ENCODE measurements at regions not wholly inside any gene's neighbourhood (a gene's known extent, or its start where the extent isn't known, plus 50 kb on each side); places are given as distances from the start of the nearest gene placed in this dataset.

GRCh38 chr9:124198948-124199347, 58.8 kb upstream of the NEK6 start:
- H4K20me1 ChIP-seq (ENCODE audit: insufficient read depth, poor library complexity, severe bottlenecking) = no peaks in the 10 kb centered on the region
- H3K27ac ChIP-seq = no peak overlapping the region
- H3K4me2 ChIP-seq = no peak overlapping the region
- no peaks in the 10 kb centered on the region for H3K9me3 ChIP-seq (ENCODE audit: low read depth)
- no peaks in the 10 kb centered on the region for H3K36me3 ChIP-seq (replicated peaks; ENCODE audit: insufficient read depth, low read depth)
- 90% methylated on average over 4 of the region's 4 CpGs for WGBS (ENCODE audit: low lambda C conversion rate, missing lambda C conversion rate)
- no peak overlapping the region for H2AFZ ChIP-seq
- DNase-seq (ENCODE audit: low spot score) = no peak
- no peak overlapping the region for H3K4me3 ChIP-seq
- no peaks in the 10 kb centered on the region for H3K9me2 ChIP-seq (replicated peaks; ENCODE audit: insufficient read depth)
- no peaks in the 10 kb centered on the region for H3K79me2 ChIP-seq
- TF ChIP-seq CTCF (IDR thresholded peaks at IDR 0.05; ENCODE audit: poor library complexity) (no peak), EZH2 (IDR thresholded peaks at IDR 0.05; ENCODE audit: borderline replicate concordance) (no peak), EZH2phosphoT487 (IDR thresholded peaks at IDR 0.05; ENCODE audit: low read depth, severe bottlenecking, unreplicated experiment) (no peak)
- no peaks in the 10 kb centered on the region for H3K4me1 ChIP-seq (ENCODE audit: insufficient read depth)
- H3K27me3 ChIP-seq = no peaks in the 10 kb centered on the region

GRCh38 chr9:124199474-124199873, 58.3 kb upstream of the NEK6 start:
- DNase-seq (ENCODE audit: low spot score) = no peak
- Histone ChIP-seq H3K79me2 (no peaks in the 10 kb centered on the region), H3K27ac (no peak overlapping the region), H2AFZ (no peak overlapping the region), H3K9me2 (replicated peaks; ENCODE audit: insufficient read depth) (no peaks in the 10 kb centered on the region), H3K4me1 (ENCODE audit: insufficient read depth) (no peaks in the 10 kb centered on the region), H4K20me1 (ENCODE audit: insufficient read depth, poor library complexity, severe bottlenecking) (no peaks in the 10 kb centered on the region), H3K27me3 (no peaks in the 10 kb centered on the region), H3K9me3 (ENCODE audit: low read depth) (no peaks in the 10 kb centered on the region), H3K36me3 (replicated peaks; ENCODE audit: insufficient read depth, low read depth) (no peaks in the 10 kb centered on the region), H3K4me2 (no peak overlapping the region), H3K4me3 (no peak overlapping the region)
- WGBS (ENCODE audit: low lambda C conversion rate, missing lambda C conversion rate) = 88% methylated on average over 3 of the region's 3 CpGs
- TF ChIP-seq EZH2phosphoT487 (IDR thresholded peaks at IDR 0.05; ENCODE audit: low read depth, severe bottlenecking, unreplicated experiment) = no peak
- no peak for TF ChIP-seq CTCF (IDR thresholded peaks at IDR 0.05; ENCODE audit: poor library complexity)

GRCh38 chr9:124202447-124202971, 55.2 kb upstream of the NEK6 start:
- TF ChIP-seq CTCF (IDR thresholded peaks at IDR 0.05; ENCODE audit: poor library complexity) = no peak
- TF ChIP-seq EZH2phosphoT487 (IDR thresholded peaks at IDR 0.05; ENCODE audit: low read depth, severe bottlenecking, unreplicated experiment) = no peak
- no peak for TF ChIP-seq EZH2 (IDR thresholded peaks at IDR 0.05; ENCODE audit: borderline replicate concordance)
- no peak for DNase-seq (ENCODE audit: low spot score)
- Histone ChIP-seq H3K79me2 (no peaks in the 10 kb centered on the region), H4K20me1 (ENCODE audit: insufficient read depth, poor library complexity, severe bottlenecking) (no peaks in the 10 kb centered on the region), H3K9me2 (replicated peaks; ENCODE audit: insufficient read depth) (no peaks in the 10 kb centered on the region), H3K4me1 (ENCODE audit: insufficient read depth) (no peaks in the 10 kb centered on the region), H3K36me3 (replicated peaks; ENCODE audit: insufficient read depth, low read depth) (no peaks in the 10 kb centered on the region), H3K27me3 (no peaks in the 10 kb centered on the region), H3K9me3 (ENCODE audit: low read depth) (no peaks in the 10 kb centered on the region), H3K4me3 (no peak overlapping the region), H3K4me2 (no peak overlapping the region), H2AFZ (no peak overlapping the region), H3K27ac (no peak overlapping the region)
- WGBS (ENCODE audit: low lambda C conversion rate, missing lambda C conversion rate) = 76% methylated on average over 5 of the region's 5 CpGs
